Iris pigment epithelial cell (primary cell): ENCODE measurements at regions not wholly inside any gene's neighbourhood (a gene's known extent, or its start where the extent isn't known, plus 50 kb on each side); places are given as distances from the start of the nearest gene placed in this dataset.

Experiments
- DNase-seq: peaks from one replicate; pipeline ENCODE4 v3.0.0-alpha.2; 2011; ENCODE audit warnings: low read depth

DNA sequence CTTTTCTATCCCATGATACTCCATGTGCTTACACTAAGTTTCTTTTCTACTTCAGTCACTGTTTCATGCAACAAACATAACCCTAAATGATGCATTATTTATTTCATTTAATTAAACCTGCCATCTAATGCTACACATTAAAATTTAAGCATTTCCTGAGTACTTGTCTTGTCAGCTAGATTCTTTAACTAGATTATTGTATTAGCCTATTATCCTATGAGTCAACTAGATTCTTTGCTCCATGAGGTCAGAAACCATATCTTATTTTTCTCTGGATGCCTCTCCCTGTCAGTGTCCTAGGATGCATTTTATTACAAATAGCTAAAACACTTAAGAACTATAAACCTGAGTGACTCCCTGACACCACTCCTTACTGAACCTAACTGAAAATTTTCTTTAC, 652.4 kb downstream of the SLC4A3 start:
- peak; percentile 70 for DNase-seq

- DNase-seq = no peak
These were observed 653.3 kb downstream of the SLC4A3 start for GRCh38 chr2:220280736-220281135.

- DNase-seq = no peak
These were observed 654.3 kb downstream of the SLC4A3 start for GRCh38 chr2:220281771-220282170.

DNA sequence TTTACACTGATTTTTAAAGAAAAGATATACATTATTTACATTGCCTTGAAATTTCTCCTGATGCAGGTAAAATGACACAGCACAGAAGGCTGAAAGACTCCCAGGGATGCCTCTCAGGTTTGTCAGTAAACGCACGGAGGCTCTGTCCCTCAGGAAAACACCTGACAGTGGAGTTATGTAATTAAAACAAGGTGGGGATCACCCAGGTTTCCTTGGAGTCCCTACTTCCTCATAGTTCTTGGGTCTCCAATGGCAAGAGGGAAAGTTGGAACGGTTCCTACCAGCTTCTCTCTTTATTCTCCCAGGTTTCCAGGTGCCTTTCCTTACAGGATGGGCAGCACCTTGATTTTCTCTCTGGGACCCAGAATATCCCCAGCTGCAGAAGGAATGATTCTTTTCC, 654.8 kb downstream of the SLC4A3 start:
- no peak for DNase-seq

GRCh38 chr2:220293966-220294365, 666.5 kb downstream of the SLC4A3 start:
- DNase-seq = no peak

- no peak for DNase-seq
These were observed 668.7 kb downstream of the SLC4A3 start for GRCh38 chr2:220296174-220296573.

- no peak for DNase-seq
These were observed 669.7 kb downstream of the SLC4A3 start for GRCh38 chr2:220297093-220297492.

GRCh38 chr2:220300806-220301205, 673.4 kb downstream of the SLC4A3 start:
- DNase-seq = no peak

DNA sequence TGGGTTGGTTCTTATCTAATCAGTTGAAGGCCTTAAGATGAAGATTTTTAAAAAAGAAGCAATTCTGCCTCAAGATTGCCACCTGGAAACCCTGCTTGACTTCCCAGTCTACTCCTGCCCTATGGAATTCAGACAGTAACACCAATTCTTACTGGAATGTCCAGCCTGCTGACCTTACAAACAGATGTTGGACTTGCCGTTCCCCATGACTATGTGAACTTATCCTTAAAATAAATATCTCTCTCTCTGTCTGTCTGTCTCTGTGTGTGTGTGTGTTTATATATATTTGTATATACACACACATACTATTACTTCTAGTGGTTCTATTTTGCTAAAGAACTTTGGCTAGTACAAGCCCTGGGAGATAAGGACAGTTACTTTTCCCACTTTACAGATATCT, 675.3 kb downstream of the SLC4A3 start:
- peak; percentile 12 for DNase-seq

DNA sequence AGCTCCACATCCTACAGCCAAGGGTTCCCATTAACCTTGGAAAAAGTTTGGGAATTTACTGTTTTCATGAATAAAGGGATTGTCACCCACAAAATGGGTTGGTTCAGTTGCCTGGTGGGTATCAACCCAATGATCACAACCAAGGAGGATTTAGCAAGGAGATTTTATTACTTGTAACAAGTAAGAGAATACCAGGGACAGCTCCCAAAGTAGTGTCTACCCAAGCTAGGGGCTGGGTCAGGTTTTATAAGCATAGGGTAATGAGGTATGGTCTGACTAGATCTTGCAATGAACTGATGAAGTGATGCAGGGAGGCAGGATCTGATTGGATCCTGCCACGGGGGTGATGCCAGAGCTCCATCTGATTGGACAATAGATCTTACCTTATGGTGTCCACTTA, 681.8 kb downstream of the SLC4A3 start:
- DNase-seq = no peak

DNA sequence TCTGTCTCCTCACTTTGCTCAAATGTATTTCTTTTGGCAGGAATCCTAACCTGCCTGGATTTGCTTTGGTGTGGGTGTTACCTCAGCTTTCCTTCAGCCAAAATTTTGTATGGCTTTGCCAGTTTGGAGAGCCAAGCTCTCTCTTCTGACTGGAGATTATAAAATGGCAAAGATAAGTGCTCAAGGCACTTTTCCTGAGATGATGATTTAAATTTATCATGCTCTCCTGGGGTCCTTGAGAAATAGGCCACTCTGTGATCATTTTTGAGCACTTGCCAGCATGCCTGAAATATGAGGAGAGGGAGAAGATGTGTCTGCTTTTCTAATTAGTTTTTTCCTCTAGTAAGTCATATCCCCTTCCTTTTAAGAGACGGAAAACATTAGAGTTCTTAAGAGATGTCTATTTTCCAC, 683.0 kb downstream of the SLC4A3 start:
- DNase-seq = no peak

DNA sequence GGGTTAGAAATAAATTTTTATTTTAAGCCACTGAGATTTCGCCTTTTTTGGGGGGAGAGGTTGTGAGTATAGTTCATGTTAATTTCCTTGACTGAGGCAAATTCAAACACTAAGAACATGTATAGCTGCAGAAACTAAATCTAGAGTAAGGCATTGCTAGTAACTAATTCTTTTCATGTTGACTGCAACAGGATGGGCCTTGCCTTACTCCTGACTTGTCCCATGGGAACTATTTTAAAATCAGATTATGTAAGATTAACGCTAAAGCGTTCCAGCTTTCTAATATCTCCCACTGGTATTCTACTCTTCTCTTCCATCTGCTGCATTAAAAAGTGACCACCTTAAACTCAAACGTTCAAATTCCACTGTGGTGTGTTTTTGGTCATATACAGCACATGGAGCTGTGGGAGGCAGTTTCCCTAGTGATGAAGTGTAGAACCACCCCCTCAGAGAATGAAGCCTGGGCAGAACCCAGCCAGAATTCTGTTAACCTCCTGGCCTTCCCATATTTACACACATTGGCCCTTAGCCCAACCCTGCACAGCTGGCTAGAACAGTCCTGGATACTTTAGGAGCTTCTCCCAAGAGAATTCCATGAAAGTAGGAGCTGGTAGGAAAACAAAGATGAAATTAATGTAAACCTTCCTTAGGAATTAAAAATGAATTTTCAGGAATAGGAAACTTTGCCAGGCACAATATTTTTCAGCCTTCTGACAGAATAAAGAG, 687.8 kb downstream of the SLC4A3 start:
- DNase-seq = no peak

DNA sequence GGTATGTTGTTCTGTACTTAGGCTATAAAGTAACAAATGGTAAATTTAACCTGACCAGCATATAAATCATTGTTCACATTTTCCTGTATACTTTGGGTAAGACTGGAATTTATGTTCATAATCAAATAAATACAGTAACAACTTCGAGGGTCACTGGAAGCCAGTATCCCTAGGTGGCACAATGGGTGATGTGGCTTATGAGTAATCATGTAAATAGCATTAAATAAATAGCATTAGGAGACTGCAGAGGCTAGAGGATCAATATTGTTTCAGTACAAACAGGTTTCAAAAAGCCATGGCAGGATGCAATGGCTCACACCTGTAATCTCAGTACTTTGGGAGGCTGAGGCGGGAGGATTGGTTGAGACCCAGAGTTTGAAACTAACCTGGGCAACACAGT, 690.6 kb downstream of the SLC4A3 start:
- no peak for DNase-seq

- DNase-seq = no peak
These were observed 691.1 kb downstream of the SLC4A3 start for GRCh38 chr2:220318508-220318907.

DNA sequence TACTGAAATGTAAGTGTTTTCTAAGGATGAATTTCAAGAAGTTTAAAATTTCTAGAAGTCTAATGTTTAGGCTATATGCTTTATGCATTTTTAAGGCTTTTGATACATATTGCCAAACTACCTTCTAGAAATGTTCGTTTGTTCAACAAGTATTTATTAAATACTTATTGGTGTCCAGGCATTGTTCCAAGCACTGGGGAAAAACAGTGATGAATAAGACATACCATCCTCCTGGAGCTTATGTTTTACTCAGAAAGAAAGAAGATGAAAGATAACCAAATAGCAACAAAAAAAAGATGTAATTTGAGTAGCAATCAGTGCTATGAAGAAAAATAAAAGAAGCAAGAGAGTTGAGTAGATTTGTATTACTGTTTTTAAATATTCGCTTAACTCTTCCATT, 692.9 kb downstream of the SLC4A3 start:
- DNase-seq = peak; percentile 86

DNA sequence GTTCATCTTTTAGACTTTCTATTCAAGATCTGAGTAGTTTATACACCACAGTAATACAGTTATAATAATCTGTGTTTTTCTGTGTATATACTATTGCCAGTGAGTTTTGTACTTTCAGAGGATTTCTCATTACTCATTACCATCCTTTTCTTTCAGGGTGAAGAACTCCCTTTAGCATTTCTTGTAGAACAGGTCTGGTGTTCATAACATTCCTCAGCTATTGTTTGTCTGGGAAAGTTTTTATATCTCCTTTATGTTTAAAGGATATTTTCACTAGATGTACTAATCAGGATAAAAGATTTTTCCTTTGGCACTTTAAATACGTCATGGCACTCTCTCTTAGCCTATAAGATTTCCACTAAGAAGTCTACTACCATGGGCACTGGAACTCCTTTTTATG, 705.5 kb downstream of the SLC4A3 start:
- no peak for DNase-seq

DNA sequence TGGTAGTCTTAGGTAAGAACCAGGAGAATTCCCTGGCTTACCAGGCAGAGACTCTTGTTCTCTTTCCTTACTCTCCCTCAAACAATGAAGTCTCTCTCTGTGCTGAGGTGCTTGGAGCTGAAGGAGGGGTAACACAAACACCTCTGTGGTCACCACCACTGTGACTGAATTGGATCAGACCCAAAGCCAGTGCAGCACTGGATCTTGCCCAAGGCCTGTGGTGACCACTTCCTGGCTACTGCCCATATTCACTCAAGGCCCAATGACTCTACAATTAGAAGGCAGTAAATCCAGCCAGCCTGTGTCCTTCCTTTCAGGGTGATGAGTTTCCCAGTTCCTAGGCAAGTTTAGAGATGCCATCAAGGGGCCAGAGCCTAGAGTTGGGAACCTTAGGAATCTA, 706.8 kb downstream of the SLC4A3 start:
- DNase-seq = peak; percentile 13

GRCh38 chr2:220334871-220335590, 707.6 kb downstream of the SLC4A3 start:
- no peak for DNase-seq

DNA sequence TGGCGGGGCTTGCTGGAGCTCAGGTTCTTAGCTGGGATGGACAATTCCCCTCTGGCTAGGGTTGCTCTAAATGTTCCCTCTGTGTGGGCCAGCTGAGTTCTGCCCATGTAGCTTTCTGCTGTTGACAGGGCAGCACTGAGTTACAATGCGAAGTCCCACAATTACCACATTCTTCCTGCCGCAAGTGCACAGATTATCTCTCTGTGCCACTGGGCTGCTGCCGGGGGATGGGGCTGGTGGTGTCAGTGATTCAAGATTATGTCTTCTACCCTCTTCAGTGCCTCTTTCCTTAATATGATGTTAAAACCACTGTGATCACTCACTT, 708.1 kb downstream of the SLC4A3 start:
- DNase-seq = no peak

DNA sequence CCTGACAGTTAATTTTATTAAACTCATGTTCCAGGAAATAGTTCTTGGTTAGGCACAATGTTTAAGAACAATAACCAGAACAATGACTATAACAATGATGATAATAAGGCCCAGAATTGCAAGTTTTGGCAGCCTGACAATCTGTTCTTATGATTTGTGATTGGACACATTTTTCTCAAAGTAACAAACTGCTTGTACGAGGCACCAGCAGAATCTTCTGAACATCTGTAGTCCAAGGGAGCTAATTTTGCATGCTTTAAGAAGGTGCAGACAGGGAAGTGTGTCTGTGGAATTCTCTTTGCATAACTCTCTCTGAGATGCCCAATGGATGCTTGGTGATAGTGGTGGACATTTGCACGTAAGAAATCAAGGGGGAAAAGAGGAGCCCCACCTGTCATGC, 709.3 kb downstream of the SLC4A3 start:
- no peak for DNase-seq

- no peak for DNase-seq
These were observed 710.4 kb downstream of the SLC4A3 start for GRCh38 chr2:220337611-220338440.

DNA sequence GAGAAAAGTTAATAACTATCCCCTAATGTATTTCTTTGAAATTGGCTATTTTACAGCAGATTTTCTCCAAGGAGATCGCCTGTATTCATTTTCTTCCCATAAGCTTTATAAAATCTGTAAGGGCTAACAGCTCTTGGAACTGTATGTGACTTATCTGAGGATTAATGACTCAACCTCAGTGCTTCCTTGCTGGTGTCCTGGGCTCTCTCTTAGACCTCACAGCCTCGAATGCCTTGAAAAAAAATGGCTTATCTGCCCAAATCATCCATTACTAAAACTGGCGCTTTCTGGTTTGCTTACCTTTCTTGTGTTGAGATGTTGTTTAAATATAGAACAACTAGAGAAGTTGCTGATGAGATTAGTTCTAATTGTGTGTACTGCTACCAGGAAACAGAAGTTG, 713.6 kb downstream of the SLC4A3 start:
- peak; percentile 75 for DNase-seq

- DNase-seq = no peak
These were observed 719.5 kb downstream of the SLC4A3 start for GRCh38 chr2:220346919-220347318.
